Neural progenitor cell (in vitro differentiated cells): ENCODE measurements at regions not wholly inside any gene's neighbourhood (a gene's known extent, or its start where the extent isn't known, plus 50 kb on each side); places are given as distances from the start of the nearest gene placed in this dataset.

Source experiments
- DNase-seq: peaks from one replicate; pipeline ENCODE4 v3.0.0-alpha.2; 2016; ENCODE audit warnings: low spot score
- H2AFZ ChIP-seq: fragments of 200-600 bp; sonication (generic); replicated peaks from 2 replicates; pipeline ENCODE4 v1.6.1; 2016; ENCODE audit warnings: antibody characterized with exemption
- H3F3A ChIP-seq: fragments of 200-600 bp; sonication (generic); 2 replicates; pipeline ENCODE4 v1.6.1; 2016; ENCODE audit warnings: antibody characterized with exemption, low read depth
- H3K27ac ChIP-seq: fragments of 200-600 bp; sonication (generic); 2 replicates; pipeline ENCODE4 v1.5.1; 2016; ENCODE audit warnings: mild to moderate bottlenecking
- H3K27me3 ChIP-seq: fragments of 200-600 bp; sonication (generic); 2 replicates; pipeline ENCODE4 v1.6.1; 2016; ENCODE audit warnings: mild to moderate bottlenecking, moderate library complexity
- H3K36me3 ChIP-seq: fragments of 200-600 bp; sonication (generic); 2 replicates; pipeline ENCODE4 v1.5.1; 2016
- H3K4me1 ChIP-seq: fragments of 200-600 bp; sonication (generic); 2 replicates; pipeline ENCODE4 v1.6.1; 2016; ENCODE audit warnings: mixed run types
- H3K4me2 ChIP-seq: fragments of 200-600 bp; sonication (generic); 2 replicates; pipeline ENCODE4 v1.6.1; 2016
- H3K4me3 ChIP-seq: fragments of 200-600 bp; sonication (generic); 2 replicates; pipeline ENCODE4 v1.5.1; 2016
- H3K79me2 ChIP-seq: fragments of 200-600 bp; sonication (generic); 2 replicates; pipeline ENCODE4 v1.6.1; 2016; ENCODE audit warnings: low read depth
- H3K9ac ChIP-seq: fragments of 200-600 bp; sonication (generic); 2 replicates; pipeline ENCODE4 v1.6.1; 2016
- H3K9me3 ChIP-seq: fragments of 200-600 bp; sonication (generic); 2 replicates; pipeline ENCODE4 v1.5.1; 2016; ENCODE audit warnings: low read depth
- H4K20me1 ChIP-seq: fragments of 200-600 bp; sonication (generic); 2 replicates; pipeline ENCODE4 v1.6.1; 2016; ENCODE audit warnings: low read depth
- H3K27ac Mint-ChIP-seq: 3 replicates; pipeline ENCODE4 v1.8.0; 2021; ENCODE audit warnings: mixed read lengths
- H3K27me3 Mint-ChIP-seq: 2 replicates; pipeline ENCODE4 v1.8.0; 2022; ENCODE audit warnings: low read depth, mild to moderate bottlenecking, inconsistent platforms, moderate library complexity, mixed read lengths; ENCODE audit not compliant: insufficient read depth
- H3K36me3 Mint-ChIP-seq: 3 replicates; pipeline ENCODE4 v1.8.0; 2021; ENCODE audit warnings: mixed read lengths
- H3K4me1 Mint-ChIP-seq: 3 replicates; pipeline ENCODE4 v1.8.0; 2021; ENCODE audit warnings: mixed read lengths
- H3K4me3 Mint-ChIP-seq: 3 replicates; pipeline ENCODE4 v1.8.0; 2021; ENCODE audit warnings: mild to moderate bottlenecking, moderate library complexity, mixed read lengths
- H3K9me3 Mint-ChIP-seq: 3 replicates; pipeline ENCODE4 v1.8.0; 2020; ENCODE audit warnings: mixed read lengths
- CTCF ChIP-seq: fragments of 200-600 bp; sonication (generic); IDR thresholded peaks from 2 replicates; pipeline ENCODE4 v1.5.1; 2017; ENCODE audit warnings: antibody characterized with exemption, mild to moderate bottlenecking
- EZH2 ChIP-seq: fragments of 200-600 bp; sonication (generic); IDR thresholded peaks from 2 replicates; pipeline ENCODE4 v1.6.1; 2017; ENCODE audit warnings: antibody characterized with exemption, mild to moderate bottlenecking, moderate library complexity
- EZH2phosphoT487 ChIP-seq: fragments of 200-600 bp; sonication (generic); IDR thresholded peaks from 2 replicates; pipeline ENCODE4 v1.6.1; 2017; ENCODE audit warnings: antibody characterized with exemption

- Mint-ChIP-seq H3K4me3 (no peak overlapping the region), H3K27me3 (peaks cover 9% of the 10 kb centered on the region), H3K36me3 (no peaks in the 10 kb centered on the region), H3K4me1 (peaks cover 2% of the 10 kb centered on the region), H3K9me3 (peaks cover 8% of the 10 kb centered on the region), H3K27ac (no peak overlapping the region)
- H3K27me3 ChIP-seq = no peaks in the 10 kb centered on the region
- TF ChIP-seq EZH2phosphoT487 (no peak), CTCF (no peak), EZH2 (no peak)
- no peaks in the 10 kb centered on the region for H3K4me1 ChIP-seq
- H3K27ac ChIP-seq = no peak overlapping the region
- H3K79me2 ChIP-seq = no peaks in the 10 kb centered on the region
- H2AFZ ChIP-seq = no peak overlapping the region
- H3K9ac ChIP-seq = no peak overlapping the region
- H3K36me3 ChIP-seq = no peaks in the 10 kb centered on the region
- DNase-seq = no peak
- no peaks in the 10 kb centered on the region for H3F3A ChIP-seq
- no peak overlapping the region for H3K4me3 ChIP-seq
- H3K9me3 ChIP-seq = no peaks in the 10 kb centered on the region
- H3K4me2 ChIP-seq = no peak overlapping the region
- H4K20me1 ChIP-seq = no peaks in the 10 kb centered on the region
Measured at GRCh38 chr22:47612311-47612910, 850.0 kb downstream of the TBC1D22A start.

- Mint-ChIP-seq H3K27me3 (peaks cover 9% of the 10 kb centered on the region), H3K27ac (no peak overlapping the region), H3K4me1 (peaks cover 2% of the 10 kb centered on the region), H3K9me3 (peaks cover 8% of the 10 kb centered on the region), H3K4me3 (no peak overlapping the region), H3K36me3 (no peaks in the 10 kb centered on the region)
- Histone ChIP-seq H3F3A (no peaks in the 10 kb centered on the region), H4K20me1 (no peaks in the 10 kb centered on the region), H3K79me2 (no peaks in the 10 kb centered on the region), H3K4me1 (no peaks in the 10 kb centered on the region), H3K36me3 (no peaks in the 10 kb centered on the region), H3K27ac (no peak overlapping the region), H3K4me3 (no peak overlapping the region), H3K27me3 (no peaks in the 10 kb centered on the region), H2AFZ (no peak overlapping the region), H3K9me3 (no peaks in the 10 kb centered on the region), H3K9ac (no peak overlapping the region), H3K4me2 (no peak overlapping the region)
- TF ChIP-seq CTCF (no peak), EZH2phosphoT487 (no peak), EZH2 (no peak)
- DNase-seq = no peak
Measured at GRCh38 chr22:47610764-47611163, 848.3 kb downstream of the TBC1D22A start.

GRCh38 chr22:47610281-47610680 lies 847.8 kb downstream of the TBC1D22A start:
- no peak for DNase-seq
- H4K20me1 ChIP-seq = no peaks in the 10 kb centered on the region
- no peaks in the 10 kb centered on the region for H3K79me2 ChIP-seq
- H3K9ac ChIP-seq = no peak overlapping the region
- no peaks in the 10 kb centered on the region for H3K36me3 Mint-ChIP-seq
- H3K4me3 Mint-ChIP-seq = no peak overlapping the region
- no peaks in the 10 kb centered on the region for H3F3A ChIP-seq
- no peaks in the 10 kb centered on the region for H3K27me3 ChIP-seq
- H3K36me3 ChIP-seq = no peaks in the 10 kb centered on the region
- H3K9me3 Mint-ChIP-seq = peaks cover 8% of the 10 kb centered on the region
- H3K4me3 ChIP-seq = no peak overlapping the region
- H3K27ac ChIP-seq = no peak overlapping the region
- H3K27ac Mint-ChIP-seq = no peak overlapping the region
- peaks cover 9% of the 10 kb centered on the region for H3K27me3 Mint-ChIP-seq
- H3K4me1 ChIP-seq = no peaks in the 10 kb centered on the region
- no peaks in the 10 kb centered on the region for H3K9me3 ChIP-seq
- peaks cover 2% of the 10 kb centered on the region for H3K4me1 Mint-ChIP-seq
- H2AFZ ChIP-seq = no peak overlapping the region
- H3K4me2 ChIP-seq = no peak overlapping the region
- TF ChIP-seq EZH2 = no peak
- TF ChIP-seq CTCF = no peak
- TF ChIP-seq EZH2phosphoT487 = no peak
